MCF 10A (cell line): ENCODE measurements at regions not wholly inside any gene's neighbourhood (a gene's known extent, or its start where the extent isn't known, plus 50 kb on each side); places are given as distances from the start of the nearest gene placed in this dataset.

Experiments used
- BruUV-seq: library from RNA; stranded (reverse); fragments of 400-500 nt; replicated peaks from 2 replicates; lab custom pipeline; 2021; lab: Mats Ljungman, UMichigan
- CTCF ChIA-PET: fragments of 300-600 bp; sonication (Branson Sonifier 250); formaldehyde crosslinking; extraction: SDS; loops from one replicate; lab custom pipeline; 2021; ENCODE audit warnings: antibody characterized with exemption, inconsistent platforms; lab: Yijun Ruan, JAX
- POLR2A ChIA-PET: fragments of 300-600, 350-650 bp; sonication (Branson Sonifier 250); formaldehyde crosslinking; extraction: SDS; loops from one replicate; lab custom pipeline; 2020; ENCODE audit warnings: antibody characterized with exemption, inconsistent platforms; lab: Yijun Ruan, JAX
- DNase-seq: peaks from one replicate; pipeline ENCODE4 v3.0.0-alpha.2; 2018; ENCODE audit not compliant: unreplicated experiment
- H3K27ac Mint-ChIP-seq: one replicate; pipeline ENCODE4 v1.8.0; 2022; ENCODE audit warnings: mild to moderate bottlenecking, low read depth, mixed read lengths; ENCODE audit not compliant: unreplicated experiment
- H3K27me3 Mint-ChIP-seq: one replicate; pipeline ENCODE4 v1.8.0; 2022; ENCODE audit warnings: mixed read lengths; ENCODE audit not compliant: insufficient read depth, unreplicated experiment
- H3K36me3 Mint-ChIP-seq: one replicate; pipeline ENCODE4 v1.8.0; 2022; ENCODE audit warnings: mild to moderate bottlenecking, moderate library complexity, mixed read lengths; ENCODE audit not compliant: insufficient read depth, unreplicated experiment
- H3K4me1 Mint-ChIP-seq: one replicate; pipeline ENCODE4 v1.8.0; 2022; ENCODE audit warnings: mixed read lengths; ENCODE audit not compliant: insufficient read depth, unreplicated experiment
- H3K4me3 Mint-ChIP-seq: one replicate; pipeline ENCODE4 v1.8.0; 2022; ENCODE audit warnings: mild to moderate bottlenecking, moderate library complexity, mixed read lengths; ENCODE audit not compliant: unreplicated experiment
- H3K9me3 Mint-ChIP-seq: one replicate; pipeline ENCODE4 v1.8.0; 2022; ENCODE audit warnings: mixed read lengths; ENCODE audit not compliant: unreplicated experiment
- intact Hi-C: fragments of 100-400 bp; cut with micrococcal nuclease; formaldehyde crosslinking; loops from 2 replicates; pipeline ENCODE4 v1.14.1; 2022
- TF ChIP-seq, protein P1 (sequence below): fragments of 200-600 bp; IDR thresholded peaks from one replicate; pipeline ENCODE4 v1.8.0; 2022; ENCODE audit warnings: antibody characterized with exemption, mild to moderate bottlenecking; ENCODE audit not compliant: unreplicated experiment

DNA sequence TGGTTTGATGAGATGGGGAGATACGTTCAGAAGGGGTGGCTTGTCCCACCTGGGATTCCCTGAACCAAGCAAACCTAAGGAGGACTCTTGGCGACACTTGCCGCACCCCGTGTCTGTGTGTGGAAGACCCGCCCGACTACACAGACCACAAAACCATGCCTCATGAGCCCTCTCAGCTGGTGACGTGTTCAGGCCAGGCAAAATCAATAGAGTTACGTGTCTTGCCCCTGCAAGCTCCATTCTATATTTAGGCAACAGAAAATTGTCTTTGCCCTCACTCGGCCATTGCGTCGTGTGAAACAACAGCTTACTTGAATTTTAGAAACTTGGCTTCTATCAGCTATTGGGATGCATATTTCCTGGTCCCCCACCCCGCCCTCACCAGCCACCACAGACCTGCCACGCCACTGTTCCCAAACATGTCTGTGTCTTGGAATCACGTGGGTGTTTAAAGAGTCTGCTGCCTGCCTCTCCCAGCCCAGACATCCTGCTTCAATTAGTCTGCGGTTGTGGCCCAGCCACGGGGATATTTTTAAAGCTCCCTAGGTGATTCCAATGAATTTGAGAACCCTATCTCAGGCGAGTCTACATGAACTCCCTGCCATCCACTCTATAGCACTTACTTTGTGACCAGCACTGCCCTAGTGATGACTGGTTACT is 279.2 kb upstream of the EXOC2 start:
- Mint-ChIP-seq H3K4me3 (no peak overlapping the region), H3K36me3 (no peaks in the 10 kb centered on the region), H3K27ac (no peak overlapping the region), H3K27me3 (peaks cover 33% of the 10 kb centered on the region), H3K4me1 (peaks cover under 1% of the 10 kb centered on the region), H3K9me3 (peaks cover 17% of the 10 kb centered on the region)
- DNase-seq, result no peak
- TF ChIP-seq, protein P1, sequence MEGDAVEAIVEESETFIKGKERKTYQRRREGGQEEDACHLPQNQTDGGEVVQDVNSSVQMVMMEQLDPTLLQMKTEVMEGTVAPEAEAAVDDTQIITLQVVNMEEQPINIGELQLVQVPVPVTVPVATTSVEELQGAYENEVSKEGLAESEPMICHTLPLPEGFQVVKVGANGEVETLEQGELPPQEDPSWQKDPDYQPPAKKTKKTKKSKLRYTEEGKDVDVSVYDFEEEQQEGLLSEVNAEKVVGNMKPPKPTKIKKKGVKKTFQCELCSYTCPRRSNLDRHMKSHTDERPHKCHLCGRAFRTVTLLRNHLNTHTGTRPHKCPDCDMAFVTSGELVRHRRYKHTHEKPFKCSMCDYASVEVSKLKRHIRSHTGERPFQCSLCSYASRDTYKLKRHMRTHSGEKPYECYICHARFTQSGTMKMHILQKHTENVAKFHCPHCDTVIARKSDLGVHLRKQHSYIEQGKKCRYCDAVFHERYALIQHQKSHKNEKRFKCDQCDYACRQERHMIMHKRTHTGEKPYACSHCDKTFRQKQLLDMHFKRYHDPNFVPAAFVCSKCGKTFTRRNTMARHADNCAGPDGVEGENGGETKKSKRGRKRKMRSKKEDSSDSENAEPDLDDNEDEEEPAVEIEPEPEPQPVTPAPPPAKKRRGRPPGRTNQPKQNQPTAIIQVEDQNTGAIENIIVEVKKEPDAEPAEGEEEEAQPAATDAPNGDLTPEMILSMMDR, result no peak
- CTCF ChIA-PET, result no interaction called here
- BruUV-seq, result no TSS peak
- intact Hi-C loops, result no loop called here
- POLR2A ChIA-PET, result no interaction called here

DNA sequence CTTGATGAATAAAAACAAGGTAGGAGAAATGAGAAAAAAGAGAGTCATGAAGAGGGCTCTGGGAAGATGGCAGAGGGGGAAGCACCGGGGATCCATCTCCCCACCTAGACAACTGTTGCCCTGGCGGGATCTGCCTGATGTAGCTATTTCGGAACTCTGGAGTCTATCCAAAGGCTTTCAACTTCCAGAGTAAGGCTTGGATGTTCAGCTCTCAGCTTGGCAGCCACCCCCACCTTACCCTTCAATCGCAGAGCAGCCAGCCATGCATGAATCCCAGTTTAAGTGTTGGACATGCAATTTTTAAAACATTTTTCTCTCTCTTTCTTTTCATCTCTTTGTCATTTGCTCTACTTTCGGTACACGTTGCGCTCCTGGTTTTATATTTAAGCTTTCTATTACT is 275.9 kb upstream of the EXOC2 start:
- intact Hi-C loops, result no loop called here
- DNase-seq, result no peak
- Mint-ChIP-seq H3K36me3 (no peaks in the 10 kb centered on the region), H3K27me3 (peaks cover 48% of the 10 kb centered on the region), H3K27ac (no peak overlapping the region), H3K9me3 (no peaks in the 10 kb centered on the region), H3K4me1 (peaks cover 4% of the 10 kb centered on the region), H3K4me3 (no peak overlapping the region)
- TF ChIP-seq, protein P1, result no peak
- BruUV-seq, result no TSS peak
- ChIA-PET CTCF (interaction anchor here (1.3 kb wide), 1 partner anchor 22 kb away, joined by 4 read pairs; no protein-coding TSS in a partner anchor), POLR2A (interaction anchor here (0.6 to 0.7 kb wide), 2 partner anchors 8 to 170 kb away, joined by 3 read pairs; no protein-coding TSS in a partner anchor)

DNA sequence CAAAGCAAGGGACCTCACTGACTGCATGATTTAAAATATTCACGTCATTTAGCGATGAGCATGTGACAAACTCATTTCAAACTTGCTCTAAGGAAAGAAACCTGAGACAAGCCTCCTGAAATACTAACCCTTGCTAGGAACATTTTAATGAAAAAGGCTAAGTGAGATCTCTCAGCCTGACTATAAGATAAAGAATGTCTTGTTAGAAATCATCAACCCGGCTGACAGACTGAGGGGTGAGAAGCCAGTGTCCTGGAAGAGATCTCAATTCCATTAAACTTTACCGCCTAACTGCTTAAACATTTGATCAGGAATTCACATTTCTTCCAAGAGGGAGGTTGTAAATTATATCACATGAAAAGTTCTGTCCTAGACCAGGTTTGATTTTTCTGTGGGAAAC is 274.8 kb upstream of the EXOC2 start:
- CTCF ChIA-PET, result interaction anchor here (0.6 to 1.3 kb wide), 2 partner anchors 21 to 104 kb away, joined by 3 to 4 read pairs; no protein-coding TSS in a partner anchor
- BruUV-seq, result no TSS peak

DNA sequence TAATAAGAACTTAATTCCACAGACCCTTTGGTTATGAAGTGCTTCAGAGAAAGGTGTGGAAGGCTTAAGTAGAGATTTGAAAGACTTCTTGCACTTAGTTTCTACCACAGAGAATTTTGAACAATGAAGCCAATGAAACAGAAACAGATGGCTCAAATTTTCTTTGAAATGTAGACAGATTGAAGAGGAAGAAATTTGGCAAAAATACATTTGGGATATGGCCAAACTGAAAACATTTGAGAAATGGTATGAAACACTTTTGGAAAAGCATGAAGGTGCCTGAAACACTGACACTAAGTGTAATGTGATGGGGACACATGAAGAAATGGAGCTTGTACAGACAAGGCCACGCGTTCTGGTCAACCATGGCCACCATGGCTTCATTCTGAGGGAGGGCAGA is 272.4 kb upstream of the EXOC2 start:
- Mint-ChIP-seq H3K27me3 (peaks cover 57% of the 10 kb centered on the region), H3K36me3 (no peaks in the 10 kb centered on the region), H3K9me3 (no peaks in the 10 kb centered on the region), H3K4me3 (no peak overlapping the region), H3K27ac (no peak overlapping the region), H3K4me1 (peaks cover 4% of the 10 kb centered on the region)
- intact Hi-C loops, result no loop called here
- ChIA-PET CTCF (interaction anchor here (1.0 kb wide), 1 partner anchor 10 kb away, joined by 4 read pairs; no protein-coding TSS in a partner anchor), POLR2A (interaction anchor here (1.8 kb wide), 1 partner anchor 12 kb away, joined by 3 read pairs; no protein-coding TSS in a partner anchor)
- TF ChIP-seq, protein P1, result no peak
- DNase-seq, result no peak
- no TSS peak for BruUV-seq

More for the DNA sequence above, 274.8 kb upstream of the EXOC2 start:
- TF ChIP-seq, protein P1, result no peak
- Mint-ChIP-seq H3K4me3 (no peak overlapping the region), H3K27ac (no peak overlapping the region), H3K27me3 (peaks cover 58% of the 10 kb centered on the region), H3K9me3 (no peaks in the 10 kb centered on the region), H3K36me3 (no peaks in the 10 kb centered on the region), H3K4me1 (peaks cover 4% of the 10 kb centered on the region)
- no peak for DNase-seq
- intact Hi-C loops, result no loop called here
- POLR2A ChIA-PET, result no interaction called here
